GM18505 (cell line): ENCODE measurements at regions not wholly inside any gene's neighbourhood (a gene's known extent, or its start where the extent isn't known, plus 50 kb on each side); places are given as distances from the start of the nearest gene placed in this dataset.

ENCODE experiments used
- ATAC-seq: cut with Tn5 transposase; IDR thresholded peaks from one replicate; pipeline ENCODE4 v1.9.1; 2021; ENCODE audit not compliant: unreplicated experiment
- POLR2A ChIP-seq: IDR thresholded peaks from 4 replicates; pipeline ENCODE4 v1.6.1; 2011; ENCODE audit warnings: borderline replicate concordance; ENCODE audit not compliant: insufficient read depth, insufficient read length; ENCODE audit errors: extremely low read depth

DNA sequence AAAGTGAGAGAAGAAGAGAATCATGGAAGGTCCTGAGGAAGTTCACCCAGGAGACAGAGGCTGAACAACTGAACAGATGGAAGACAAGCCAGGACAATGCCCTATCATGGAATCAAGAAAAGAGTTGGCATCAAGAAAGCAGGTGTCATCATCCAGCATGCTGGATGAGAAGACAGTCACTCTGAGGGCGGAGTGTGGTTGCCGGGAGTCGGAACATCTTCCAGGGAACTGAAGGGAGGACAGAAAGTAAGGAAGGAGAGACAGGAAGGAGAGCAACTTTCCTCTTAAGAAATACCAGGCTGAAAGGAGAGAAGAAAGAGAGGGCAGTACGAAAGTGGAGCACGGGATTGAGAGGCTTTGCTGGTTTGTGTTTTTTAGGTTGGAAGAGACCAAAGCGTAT lies 654.5 kb upstream of the CELF2 start:
- ATAC-seq: no peak

DNA sequence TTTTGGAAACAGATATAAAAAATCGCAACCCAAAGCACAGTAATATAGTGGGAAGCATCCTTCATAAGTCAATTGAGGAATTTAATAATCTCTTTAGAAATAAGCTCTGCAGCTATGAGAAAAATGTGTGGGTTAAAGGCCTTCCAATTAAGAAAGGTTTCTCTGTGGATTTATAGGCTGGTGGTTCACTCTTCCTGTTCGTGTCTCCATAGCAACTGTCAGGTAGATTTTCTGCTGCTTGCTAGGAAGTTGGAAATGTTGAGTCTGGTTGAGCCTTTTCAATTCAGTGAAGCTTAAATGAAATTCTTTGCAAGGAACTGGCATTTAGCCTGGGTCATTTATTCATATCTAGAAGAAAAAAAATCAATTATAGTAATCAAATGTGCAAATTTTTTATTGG lies 652.8 kb upstream of the CELF2 start:
- TF ChIP-seq POLR2A: no peak

More for the DNA sequence above, 654.5 kb upstream of the CELF2 start:
- no peak for TF ChIP-seq POLR2A

DNA sequence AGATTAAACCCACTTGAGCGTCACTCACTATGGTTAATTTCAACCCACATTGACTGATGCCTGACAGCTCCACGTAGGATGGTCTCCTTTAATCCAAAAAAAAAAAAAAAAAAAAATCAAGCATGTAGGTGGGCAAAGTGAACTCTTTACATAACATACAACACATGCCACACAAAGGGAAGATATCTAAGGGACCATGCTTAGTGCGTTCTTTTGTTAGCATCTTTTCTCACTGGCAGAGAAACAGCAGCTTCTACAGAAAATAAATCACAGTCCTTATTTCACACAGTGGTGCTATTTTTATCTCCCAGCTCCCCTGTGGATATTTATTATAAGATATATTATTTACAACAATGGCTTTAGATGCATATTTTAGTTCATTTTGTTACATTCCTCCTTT lies 652.0 kb upstream of the CELF2 start:
- ATAC-seq: no peak

More for the DNA sequence above, 652.8 kb upstream of the CELF2 start:
- ATAC-seq: no peak

DNA sequence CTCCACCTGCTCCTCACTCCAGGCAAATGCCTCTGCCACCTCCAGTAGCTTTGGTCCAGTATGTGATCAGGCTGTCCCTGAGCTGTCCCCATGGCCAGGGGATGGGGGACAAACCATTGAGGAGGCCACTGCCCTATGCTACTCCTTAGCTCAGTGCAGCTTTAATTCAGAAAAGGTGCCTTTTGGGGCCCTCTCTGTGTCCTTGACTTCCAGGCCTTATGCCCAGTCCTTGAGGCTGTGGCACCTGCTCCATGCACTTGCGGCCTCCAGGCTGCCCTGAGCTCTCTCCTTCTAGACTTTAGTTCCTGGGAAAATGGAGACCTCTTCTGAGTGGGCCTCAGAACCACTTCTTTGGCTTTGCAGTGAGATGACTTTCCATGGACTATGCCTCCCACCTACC lies 650.8 kb upstream of the CELF2 start:
- no peak for TF ChIP-seq POLR2A
- ATAC-seq: no peak

More for the DNA sequence above, 652.0 kb upstream of the CELF2 start:
- TF ChIP-seq POLR2A: no peak

DNA sequence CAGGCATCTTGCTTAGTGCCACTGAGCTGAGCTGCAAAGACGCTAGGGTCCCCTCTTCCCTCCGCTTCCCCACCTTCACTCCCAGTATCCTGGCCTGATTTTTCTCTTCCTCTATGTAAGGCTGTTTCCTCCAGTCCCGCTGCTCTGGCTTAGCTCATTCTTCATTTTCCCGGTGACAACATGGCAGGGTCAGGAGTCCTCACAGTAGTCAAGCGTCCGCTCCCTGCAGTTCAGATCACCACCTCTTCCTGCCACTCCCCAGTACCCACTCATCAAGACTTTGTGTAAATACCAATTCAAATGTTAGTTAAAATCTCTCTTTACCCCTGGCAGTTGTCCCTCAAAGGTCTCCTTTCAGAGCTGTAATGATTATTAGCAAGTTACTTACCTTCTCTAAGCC lies 650.4 kb upstream of the CELF2 start:
- no peak for TF ChIP-seq POLR2A

DNA sequence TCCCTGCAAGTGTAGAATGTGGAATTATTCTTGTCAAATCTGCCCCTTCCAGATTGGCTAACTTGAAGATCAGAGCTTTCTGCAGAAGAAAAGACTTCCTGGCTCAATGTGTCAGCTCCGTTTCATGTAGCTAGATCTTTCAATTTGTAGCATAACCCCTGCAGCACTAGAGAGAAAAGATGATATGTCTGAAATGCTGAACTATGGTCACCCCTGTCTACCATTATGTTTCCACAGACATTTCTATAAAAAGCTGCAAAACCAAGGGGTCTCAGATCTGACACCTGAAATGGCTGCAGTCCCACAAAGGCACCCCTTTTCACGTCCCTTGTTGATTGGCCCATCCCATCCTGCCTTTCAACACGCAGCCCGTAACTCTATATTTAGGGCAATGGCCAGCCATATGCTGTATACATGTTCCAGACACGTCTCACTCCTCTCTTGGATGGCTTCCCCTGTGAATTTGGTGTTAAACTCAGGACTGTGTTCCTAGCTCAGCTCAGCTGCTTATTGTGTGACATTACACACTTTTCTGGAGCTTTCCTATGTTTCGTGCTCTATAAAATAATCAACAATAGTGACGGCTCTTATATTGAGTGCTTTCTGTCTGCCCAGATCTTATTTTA lies 648.6 kb upstream of the CELF2 start:
- no peak for TF ChIP-seq POLR2A
- no peak for ATAC-seq

More for the DNA sequence above, 650.4 kb upstream of the CELF2 start:
- ATAC-seq: no peak

DNA sequence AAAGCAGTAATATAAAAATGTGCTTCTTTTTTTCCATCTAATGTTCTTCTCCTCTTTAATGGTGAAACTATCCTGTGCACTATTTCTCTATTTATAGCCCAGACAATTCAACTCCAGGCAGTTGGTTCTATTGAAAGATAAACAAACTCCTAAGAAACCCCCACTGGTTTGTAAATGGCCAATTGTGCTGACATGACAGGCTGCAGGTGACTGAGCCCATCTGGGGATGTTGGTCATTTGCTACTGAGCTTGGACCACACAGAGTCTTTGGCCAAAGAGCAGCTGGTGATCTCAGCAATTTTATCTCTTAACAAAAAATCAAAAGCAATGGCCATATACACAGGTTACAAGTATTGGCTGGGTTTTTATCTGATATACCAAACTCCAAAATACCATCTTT lies 631.8 kb upstream of the CELF2 start:
- no peak for TF ChIP-seq POLR2A
- ATAC-seq: no peak

DNA sequence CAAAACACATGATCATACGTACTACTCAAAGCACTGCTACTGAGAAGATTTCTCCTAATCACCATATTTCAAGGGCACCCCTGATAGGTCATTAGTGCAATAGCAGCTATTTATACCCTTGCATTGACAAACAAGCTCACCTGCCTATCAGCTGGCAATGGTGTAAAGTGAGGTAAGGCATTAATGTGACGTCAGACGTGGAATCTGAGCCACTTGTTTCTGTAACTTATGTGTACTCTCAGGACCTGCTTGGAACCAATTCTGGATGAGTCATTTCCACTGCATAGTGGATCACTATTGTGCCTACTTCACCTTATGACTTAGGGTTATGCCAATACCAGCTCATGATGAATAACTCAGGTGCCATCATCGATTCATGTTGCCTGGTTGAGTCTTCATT lies 628.5 kb upstream of the CELF2 start:
- TF ChIP-seq POLR2A: no peak
- ATAC-seq: no peak

DNA sequence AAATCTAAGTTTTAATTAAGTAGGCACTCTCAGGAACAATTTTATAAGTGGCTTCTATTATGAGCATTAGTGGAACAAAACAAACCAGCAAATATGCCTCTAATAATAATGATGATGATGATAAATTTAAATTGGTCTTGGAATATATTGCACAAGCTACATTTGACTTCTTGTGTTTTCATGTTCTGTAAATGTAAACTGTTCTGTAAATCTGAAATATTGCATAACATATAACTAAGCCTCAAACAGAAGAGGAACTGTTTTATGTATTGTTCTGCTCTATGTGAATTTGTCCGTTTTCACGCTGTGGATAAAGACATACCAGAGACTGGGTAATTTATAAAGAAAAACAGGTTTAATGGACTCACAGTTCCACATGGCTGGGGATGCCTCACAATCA lies 625.2 kb upstream of the CELF2 start:
- no peak for ATAC-seq

DNA sequence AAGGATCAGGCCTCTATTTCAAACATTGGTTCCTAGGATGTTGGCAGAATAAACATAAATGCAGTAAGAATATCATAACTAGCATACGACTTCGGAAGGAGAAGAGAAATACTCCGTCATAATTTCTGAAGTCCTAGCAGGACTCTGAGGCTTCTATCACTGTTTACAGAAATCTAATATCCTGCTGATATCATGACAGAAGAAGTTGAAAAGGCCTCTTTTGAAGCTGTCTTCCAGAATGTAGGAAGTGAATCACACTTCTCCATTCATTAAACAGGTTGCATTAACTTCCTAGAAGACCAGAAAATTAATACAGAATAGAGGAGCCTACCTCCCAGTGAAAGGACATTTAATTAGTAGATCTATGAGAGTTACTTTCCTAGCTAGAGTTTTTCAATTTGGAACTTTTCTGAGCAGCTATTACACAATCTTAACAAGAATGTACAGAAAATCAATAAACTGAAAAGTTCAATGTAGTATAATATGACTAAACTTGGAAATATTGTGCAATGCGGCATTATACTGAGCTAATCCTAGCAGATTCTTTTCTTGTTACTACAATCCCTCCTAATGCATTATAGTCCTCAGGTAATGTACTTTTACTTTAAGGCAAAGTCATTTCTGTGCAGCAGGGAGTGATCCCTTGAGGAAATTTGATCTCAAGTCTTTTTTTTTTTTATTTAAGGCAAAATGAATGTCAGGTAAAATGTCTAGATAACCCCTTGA lies 622.6 kb upstream of the CELF2 start:
- TF ChIP-seq POLR2A: no peak

More for the DNA sequence above, 625.2 kb upstream of the CELF2 start:
- no peak for TF ChIP-seq POLR2A

DNA sequence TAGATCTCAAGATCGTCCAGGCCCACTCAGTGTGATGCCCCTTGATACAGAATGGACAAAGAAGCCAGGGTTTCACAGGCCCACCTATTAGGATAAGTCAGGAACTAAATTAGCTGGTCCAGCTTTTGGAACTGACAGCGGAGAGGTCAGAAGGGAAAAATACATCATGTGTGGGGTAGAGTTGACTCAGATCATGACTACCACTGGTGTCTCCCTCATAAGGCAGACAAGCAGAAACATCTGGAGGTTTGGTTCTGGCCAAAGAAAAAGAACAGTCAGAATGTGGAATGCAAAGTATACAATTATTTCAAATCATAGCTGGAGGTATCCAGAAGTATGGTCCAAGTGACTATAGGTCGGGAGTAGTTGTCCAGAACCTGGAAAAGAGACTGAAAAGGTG lies 621.1 kb upstream of the CELF2 start:
- no peak for TF ChIP-seq POLR2A
- ATAC-seq: no peak

More for the DNA sequence above, 622.6 kb upstream of the CELF2 start:
- ATAC-seq: no peak

DNA sequence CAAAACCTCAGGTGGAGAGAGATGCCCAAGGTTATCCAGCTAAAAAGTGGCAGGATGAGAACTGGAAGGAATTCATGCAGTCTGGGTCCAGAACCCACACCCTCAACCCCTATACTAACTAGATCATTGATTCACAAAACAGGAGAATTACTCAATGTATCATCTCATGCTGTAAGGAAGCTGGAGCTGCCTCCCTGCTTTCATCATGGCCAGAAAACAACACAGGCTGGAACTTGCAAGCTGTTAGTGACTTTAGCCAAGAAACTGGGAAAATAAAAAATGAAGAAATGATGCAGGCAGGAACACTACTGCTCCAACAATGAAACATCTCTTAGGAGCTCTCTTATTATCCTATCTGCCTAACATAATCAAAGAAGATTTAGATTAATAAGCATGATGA lies 619.8 kb upstream of the CELF2 start:
- ATAC-seq: no peak

DNA sequence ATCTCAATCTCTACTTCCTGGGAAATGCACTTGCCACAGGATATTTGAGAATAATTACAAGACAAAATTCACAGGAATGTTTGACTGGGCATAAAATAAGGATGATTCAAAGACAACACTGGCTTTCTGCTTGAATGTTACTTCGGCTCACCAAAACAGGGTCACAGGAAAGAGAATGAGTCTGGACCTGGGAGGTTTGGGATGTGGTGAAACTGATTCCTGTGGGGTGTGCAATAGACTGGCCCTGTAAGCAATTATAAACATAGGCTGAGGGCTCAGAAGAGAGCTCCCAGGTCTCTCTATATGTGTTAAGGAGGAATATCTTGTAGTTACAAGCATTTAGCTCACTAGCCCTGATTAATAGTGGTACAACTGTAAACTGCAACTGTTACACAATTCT lies 613.9 kb upstream of the CELF2 start:
- TF ChIP-seq POLR2A: no peak
- no peak for ATAC-seq

More for the DNA sequence above, 619.8 kb upstream of the CELF2 start:
- no peak for TF ChIP-seq POLR2A

DNA sequence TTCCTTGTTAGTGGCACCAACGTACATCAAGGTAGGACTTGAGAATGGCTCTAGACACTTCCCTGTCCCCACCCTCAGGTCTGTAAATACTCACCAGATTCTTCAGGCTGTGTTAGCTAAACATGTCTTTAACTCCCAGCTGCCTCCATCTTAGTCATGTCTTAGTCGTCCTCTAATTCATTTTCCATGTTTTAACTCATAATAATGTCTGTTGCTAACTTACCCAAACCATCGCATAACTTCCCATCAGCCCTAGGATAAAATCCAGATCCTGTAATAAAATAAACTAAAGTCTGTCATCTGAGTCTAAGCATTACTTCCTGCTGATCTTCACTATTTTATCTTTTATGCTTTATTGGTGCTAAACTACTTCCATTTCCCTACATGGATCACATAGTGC lies 600.0 kb upstream of the CELF2 start:
- TF ChIP-seq POLR2A: no peak
- no peak for ATAC-seq
